ENCODE measurements at regions not wholly inside any gene's neighbourhood (a gene's known extent, or its start where the extent isn't known, plus 50 kb on each side); places are given as distances from the start of the nearest gene placed in this dataset.
"Not testable (repeated sequence)": the region's sequence is repeated elsewhere in the genome, so short reads cannot be mapped to it uniquely, and the experiment has no call there.

GRCh38 chr2:7437716-7438632 lies 520.8 kb downstream of the RNF144A start:
- Mint-ChIP-seq H3K4me1 (ENCODE audit: unreplicated experiment) (no peaks in the 10 kb centered on the region), H3K27ac (no peak overlapping the region), H3K36me3 (no peaks in the 10 kb centered on the region), H3K9me3 (peaks cover 4% of the 10 kb centered on the region), H3K4me3 (no peak overlapping the region), H3K27me3 (peaks cover 3% of the 10 kb centered on the region)
- no peak for DNase-seq (ENCODE audit: extremely low spot score, unreplicated experiment)
- TF ChIP-seq CTCF (conservative IDR thresholded peaks at IDR 0.05), result no peak

GRCh38 chr2:7438855-7439254 lies 521.6 kb downstream of the RNF144A start:
- Mint-ChIP-seq H3K27ac (no peak overlapping the region), H3K36me3 (no peaks in the 10 kb centered on the region), H3K9me3 (peaks cover under 1% of the 10 kb centered on the region), H3K4me3 (no peak overlapping the region), H3K27me3 (peaks cover 3% of the 10 kb centered on the region), H3K4me1 (ENCODE audit: unreplicated experiment) (no peaks in the 10 kb centered on the region)
- TF ChIP-seq CTCF (conservative IDR thresholded peaks at IDR 0.05), result no peak
- no peak for DNase-seq (ENCODE audit: extremely low spot score, unreplicated experiment)

- Mint-ChIP-seq H3K27ac (no peak overlapping the region), H3K4me1 (ENCODE audit: unreplicated experiment) (no peaks in the 10 kb centered on the region), H3K9me3 (no peaks in the 10 kb centered on the region), H3K27me3 (peaks cover 3% of the 10 kb centered on the region), H3K36me3 (no peaks in the 10 kb centered on the region), H3K4me3 (no peak overlapping the region)
- TF ChIP-seq CTCF (conservative IDR thresholded peaks at IDR 0.05), result no peak
- no peak for DNase-seq (ENCODE audit: extremely low spot score, unreplicated experiment)
These were observed 523.8 kb downstream of the RNF144A start for GRCh38 chr2:7440977-7441376.

GRCh38 chr2:7441841-7442240 lies 524.6 kb downstream of the RNF144A start:
- not testable (repeated sequence) for H3K4me3 Mint-ChIP-seq; DNase-seq (ENCODE audit: extremely low spot score, unreplicated experiment); H3K9me3 Mint-ChIP-seq; H3K27ac Mint-ChIP-seq; H3K36me3 Mint-ChIP-seq; H3K4me1 Mint-ChIP-seq (ENCODE audit: unreplicated experiment); H3K27me3 Mint-ChIP-seq

GRCh38 chr2:7444626-7445025 lies 527.4 kb downstream of the RNF144A start:
- Mint-ChIP-seq H3K9me3 (no peaks in the 10 kb centered on the region), H3K4me1 (ENCODE audit: unreplicated experiment) (no peaks in the 10 kb centered on the region), H3K4me3 (no peak overlapping the region), H3K36me3 (no peaks in the 10 kb centered on the region), H3K27ac (no peak overlapping the region), H3K27me3 (peaks cover 3% of the 10 kb centered on the region)
- TF ChIP-seq CTCF (conservative IDR thresholded peaks at IDR 0.05), result no peak
- DNase-seq (ENCODE audit: extremely low spot score, unreplicated experiment), result no peak

GRCh38 chr2:7448578-7449264 lies 531.5 kb downstream of the RNF144A start:
- Mint-ChIP-seq H3K4me3 (no peak overlapping the region), H3K4me1 (ENCODE audit: unreplicated experiment) (no peaks in the 10 kb centered on the region), H3K27ac (no peak overlapping the region), H3K9me3 (no peaks in the 10 kb centered on the region), H3K36me3 (no peaks in the 10 kb centered on the region), H3K27me3 (no peaks in the 10 kb centered on the region)
- TF ChIP-seq CTCF (conservative IDR thresholded peaks at IDR 0.05), result no peak
- DNase-seq (ENCODE audit: extremely low spot score, unreplicated experiment), result no peak

All from type B pancreatic cell (in vitro differentiated cells).